DMS153 treated with DMSO at 0.1 percent for 48 hours (cell line): ENCODE measurements at regions not wholly inside any gene's neighbourhood (a gene's known extent, or its start where the extent isn't known, plus 50 kb on each side); places are given as distances from the start of the nearest gene placed in this dataset.

ENCODE experiments used
- DNase-seq: peaks from one replicate; lab custom pipeline; 2025; ENCODE audit not compliant: unreplicated experiment; lab: John Stamatoyannopoulos, UW

- no peak for DNase-seq
Observed at GRCh38 chr6:148225871-148226270, 116.8 kb upstream of the SASH1 start.

- DNase-seq: no peak
Observed at GRCh38 chr6:148226284-148226683, 116.4 kb upstream of the SASH1 start.

- no peak for DNase-seq
Observed at GRCh38 chr6:148231572-148231971, 111.1 kb upstream of the SASH1 start.

- DNase-seq: no peak
Observed at GRCh38 chr6:148235446-148235845, 107.2 kb upstream of the SASH1 start.

- no peak for DNase-seq
Observed at GRCh38 chr6:148238713-148239112, 103.9 kb upstream of the SASH1 start.

- no peak for DNase-seq
Observed at GRCh38 chr6:148239215-148239614, 103.4 kb upstream of the SASH1 start.

GRCh38 chr6:148239801-148240460, 102.7 kb upstream of the SASH1 start:
- no peak for DNase-seq

- no peak for DNase-seq
Observed at GRCh38 chr6:148240461-148240840, 102.2 kb upstream of the SASH1 start.

- DNase-seq: no peak
Observed at GRCh38 chr6:148240861-148241477, 101.7 kb upstream of the SASH1 start.

- DNase-seq: no peak
Observed at GRCh38 chr6:148242180-148242579, 100.5 kb upstream of the SASH1 start.

- no peak for DNase-seq
Observed at GRCh38 chr6:148244217-148244935, 98.3 kb upstream of the SASH1 start.

GRCh38 chr6:148247386-148248063, 95.1 kb upstream of the SASH1 start:
- no peak for DNase-seq

- no peak for DNase-seq
Observed at GRCh38 chr6:148249160-148249559, 93.5 kb upstream of the SASH1 start.

GRCh38 chr6:148249679-148250375, 92.8 kb upstream of the SASH1 start:
- no peak for DNase-seq

- peak; percentile 4 for DNase-seq
Observed at GRCh38 chr6:148250975-148251685, 91.5 kb upstream of the SASH1 start.

- DNase-seq: no peak
Observed at GRCh38 chr6:148251891-148252290, 90.7 kb upstream of the SASH1 start.

GRCh38 chr6:148257810-148258209, 84.8 kb upstream of the SASH1 start:
- DNase-seq: no peak

GRCh38 chr6:148258868-148259267, 83.8 kb upstream of the SASH1 start:
- no peak for DNase-seq

- no peak for DNase-seq
Observed at GRCh38 chr6:148261470-148261869, 81.2 kb upstream of the SASH1 start.

GRCh38 chr6:148263010-148263409, 79.6 kb upstream of the SASH1 start:
- no peak for DNase-seq

GRCh38 chr6:148263961-148264360, 78.7 kb upstream of the SASH1 start:
- DNase-seq: no peak
